H1 (cell line): ENCODE measurements at regions not wholly inside any gene's neighbourhood (a gene's known extent, or its start where the extent isn't known, plus 50 kb on each side); places are given as distances from the start of the nearest gene placed in this dataset.

Experiments used
- CTCF ChIA-PET: fragments of 300-600 bp; sonication (Branson Sonifier 250); formaldehyde crosslinking; loops from one replicate; lab custom pipeline; 2021; ENCODE audit not compliant: partially characterized antibody; lab: Charles Lee
- POLR2A ChIA-PET: fragments of 300-600 bp; sonication (Branson Sonifier 250); formaldehyde crosslinking; loops from one replicate; lab custom pipeline; 2021; ENCODE audit warnings: inconsistent platforms; ENCODE audit not compliant: partially characterized antibody; lab: Charles Lee
- DNase-seq, 2 experiments: peaks; one replicate each; pipeline versions ENCODE4 v3.0.0 to v3.0.0-alpha.2; 2010 to 2022; ENCODE audit warnings: low spot score in 2 of 2, low read depth in 1 of 2, mixed read lengths in 1 of 2
- FAIRE-seq: peaks from 2 replicates; lab custom pipeline; 2011; peaks lifted over from hg19 to GRCh38; lab: Jason Lieb, UNC
- H2AFZ ChIP-seq: 2 replicates; pipeline ENCODE4 v1.8.1; 2012; ENCODE audit warnings: low read length, inconsistent platforms
- H2AK5ac ChIP-seq: 2 replicates; pipeline ENCODE4 v1.6.1; 2013; ENCODE audit warnings: low read depth, low read length
- H2BK120ac ChIP-seq: replicated peaks from 2 replicates; pipeline ENCODE3; 2013; ENCODE audit warnings: low read depth, low read length, inconsistent platforms
- H2BK12ac ChIP-seq: 2 replicates; pipeline ENCODE4 v1.6.1; 2013; ENCODE audit warnings: low read depth, low read length
- H2BK15ac ChIP-seq: 2 replicates; pipeline ENCODE4 v1.6.1; 2013; ENCODE audit warnings: low read length
- H2BK20ac ChIP-seq: 2 replicates; pipeline ENCODE4 v1.6.1; 2013; ENCODE audit warnings: low read length
- H2BK5ac ChIP-seq: 2 replicates; pipeline ENCODE4 v1.6.1; 2013; ENCODE audit warnings: low read depth, low read length
- H3K14ac ChIP-seq: 2 replicates; pipeline ENCODE4 v1.6.1; 2013; ENCODE audit warnings: inconsistent platforms; ENCODE audit not compliant: insufficient read length
- H3K18ac ChIP-seq: 2 replicates; pipeline ENCODE4 v1.6.1; 2013; ENCODE audit warnings: low read length; ENCODE audit errors: extremely low read depth
- H3K23ac ChIP-seq: 2 replicates; pipeline ENCODE4 v1.6.1; 2013; ENCODE audit warnings: inconsistent platforms; ENCODE audit not compliant: insufficient read length
- H3K23me2 ChIP-seq: 2 replicates; pipeline ENCODE4 v1.6.1; 2013; ENCODE audit warnings: low read depth, low read length
- H3K27ac ChIP-seq: 2 replicates; pipeline ENCODE4 v1.6.1; 2011; ENCODE audit warnings: low read depth, low read length, inconsistent platforms
- H3K27me3 ChIP-seq, 4 experiments: replicated peaks in 1 of 4; 1 replicate in 1 of 4; 2 replicates in 3 of 4; pipeline versions ENCODE4 v1.6.1 to v1.8.1; 2011 to 2013; ENCODE audit warnings: low read length in 3 of 4, mild to moderate bottlenecking in 3 of 4, inconsistent platforms in 2 of 4, mixed read lengths in 2 of 4, moderate library complexity in 1 of 4; ENCODE audit not compliant: control insufficient read depth in 3 of 4, insufficient read depth in 3 of 4; ENCODE audit errors: extremely low read depth in 1 of 4
- H3K36me3 ChIP-seq, 4 experiments: 2 replicates each; pipeline versions ENCODE4 v1.6.1 to v1.8.1; 2011 to 2013; ENCODE audit warnings: mild to moderate bottlenecking in 4 of 4, low read length in 3 of 4, moderate library complexity in 2 of 4, control low read depth in 1 of 4, inconsistent platforms in 1 of 4; ENCODE audit not compliant: insufficient read depth in 4 of 4, control insufficient read depth in 2 of 4
- H3K4ac ChIP-seq: replicated peaks from 2 replicates; pipeline ENCODE3; 2013; ENCODE audit warnings: low read length, low read depth, mixed read lengths, inconsistent platforms; ENCODE audit not compliant: insufficient read length
- H3K4me1 ChIP-seq, 4 experiments: replicated peaks in 1 of 4; 1 replicate in 1 of 4; 2 replicates in 3 of 4; pipeline versions ENCODE4 v1.6.1 to v1.8.1; 2011 to 2013; ENCODE audit warnings: low read length in 3 of 4, inconsistent platforms in 2 of 4, mixed read lengths in 1 of 4; ENCODE audit not compliant: insufficient read depth in 4 of 4, control insufficient read depth in 3 of 4
- H3K4me2 ChIP-seq, 2 experiments: 2 replicates each; pipeline versions ENCODE4 v1.6.1 to v1.8.1; 2011 to 2013; ENCODE audit warnings: low read depth in 2 of 2, low read length in 2 of 2, control low read depth in 1 of 2, inconsistent platforms in 1 of 2, mild to moderate bottlenecking in 1 of 2; ENCODE audit not compliant: insufficient read depth in 1 of 2
- H3K4me3 ChIP-seq, 4 experiments: fragments of 200-600, 300-600 bp in 1 of 4; sonication (generic), shearing (Covaris generic), sonication (Bioruptor Twin) in 1 of 4; 2 replicates each; pipeline versions ENCODE4 v1.5.1 to v1.8.1; 2011 to 2016; ENCODE audit warnings: low read length in 4 of 4, low read depth in 3 of 4, control low read depth in 2 of 4, inconsistent platforms in 2 of 4, mild to moderate bottlenecking in 2 of 4, mixed read lengths in 1 of 4, moderate library complexity in 1 of 4; ENCODE audit not compliant: insufficient read depth in 2 of 4; ENCODE audit errors: extremely low read depth in 1 of 4
- H3K56ac ChIP-seq: replicated peaks from 2 replicates; pipeline ENCODE3; 2013; ENCODE audit warnings: low read depth, mild to moderate bottlenecking, mixed read lengths, low read length, inconsistent platforms; ENCODE audit not compliant: insufficient read length
- H3K79me1 ChIP-seq: 2 replicates; pipeline ENCODE4 v1.6.1; 2013; ENCODE audit warnings: low read depth, low read length, control low read depth
- H3K79me2 ChIP-seq, 2 experiments: 2 replicates each; pipeline versions ENCODE4 v1.6.1 to v1.8.1; 2012 to 2013; ENCODE audit warnings: low read length in 2 of 2, mild to moderate bottlenecking in 2 of 2, inconsistent platforms in 1 of 2; ENCODE audit not compliant: insufficient read depth in 2 of 2, control insufficient read depth in 1 of 2
- H3K9ac ChIP-seq, 4 experiments: replicated peaks in 1 of 4; 1 replicate in 1 of 4; 2 replicates in 3 of 4; pipeline versions ENCODE4 v1.6.1 to v1.8.1; 2011 to 2013; ENCODE audit warnings: low read depth in 3 of 4, low read length in 3 of 4, control low read depth in 2 of 4, mild to moderate bottlenecking in 2 of 4, moderate library complexity in 2 of 4, inconsistent platforms in 1 of 4; ENCODE audit errors: extremely low read depth in 1 of 4
- H3K9me3 ChIP-seq, 2 experiments: 2 replicates each; pipeline versions ENCODE4 v1.6.1 to v1.8.1; 2012 to 2013; ENCODE audit warnings: mild to moderate bottlenecking in 2 of 2, moderate library complexity in 2 of 2, control low read depth in 1 of 2, inconsistent platforms in 1 of 2, low read depth in 1 of 2, low read length in 1 of 2, mixed read lengths in 1 of 2; ENCODE audit not compliant: insufficient read depth in 2 of 2
- H4K20me1 ChIP-seq, 2 experiments: replicated peaks in 1 of 2; 2 replicates each; pipeline versions ENCODE3 to v1.8.1; 2011 to 2013; ENCODE audit warnings: inconsistent platforms in 2 of 2, low read length in 2 of 2, mild to moderate bottlenecking in 1 of 2; ENCODE audit not compliant: insufficient read depth in 2 of 2, control insufficient read depth in 1 of 2
- H4K5ac ChIP-seq: 2 replicates; pipeline ENCODE4 v1.6.1; 2013; ENCODE audit warnings: low read length, low read depth, mixed read lengths, inconsistent platforms; ENCODE audit not compliant: insufficient read length
- H4K8ac ChIP-seq: 2 replicates; pipeline ENCODE4 v1.8.0; 2013; ENCODE audit warnings: mild to moderate bottlenecking, moderate library complexity, low read length, inconsistent platforms; ENCODE audit not compliant: insufficient read depth; ENCODE audit errors: extremely low read depth
- H4K91ac ChIP-seq: replicated peaks from 2 replicates; pipeline ENCODE3; 2013; ENCODE audit warnings: low read length, mixed read lengths, inconsistent platforms; ENCODE audit not compliant: insufficient read length
- CREB1 ChIP-seq: IDR thresholded peaks from 2 replicates; pipeline ENCODE4 v1.6.1; 2012; ENCODE audit warnings: inconsistent platforms
- FOSL1 ChIP-seq: IDR thresholded peaks from 2 replicates; pipeline ENCODE4 v1.6.1; 2011; ENCODE audit warnings: mild to moderate bottlenecking, low read depth, low read length, moderate library complexity; ENCODE audit not compliant: insufficient read depth
- HDAC6 ChIP-seq: IDR thresholded peaks from one replicate; pipeline ENCODE4 v1.7.1; 2012; ENCODE audit warnings: low read depth, mild to moderate bottlenecking, inconsistent platforms, low read length, moderate library complexity
- JUN ChIP-seq: IDR thresholded peaks from 2 replicates; pipeline ENCODE4 v1.6.1; 2011; ENCODE audit warnings: low read depth, mild to moderate bottlenecking, improper control_type of control experiment, low read length
- KDM5A ChIP-seq: fragments of 200-600 bp; IDR thresholded peaks from 2 replicates; pipeline ENCODE4 v1.7.1; 2012; ENCODE audit warnings: mild to moderate bottlenecking, low read length, inconsistent platforms, mixed read lengths
- RAD21 ChIP-seq, 2 experiments: IDR thresholded peaks in 1 of 2; conservative IDR thresholded peaks in 1 of 2; 2 replicates each; pipeline ENCODE4 v1.6.1; 2011; ENCODE audit warnings: low read depth in 2 of 2, low read length in 2 of 2, improper control_type of control experiment in 1 of 2, inconsistent platforms in 1 of 2, mild to moderate bottlenecking in 1 of 2, moderate library complexity in 1 of 2
- RBBP5 ChIP-seq: IDR thresholded peaks from 2 replicates; pipeline ENCODE4 v1.7.1; 2012; ENCODE audit warnings: low read depth, mild to moderate bottlenecking, inconsistent platforms, low read length, moderate library complexity, borderline replicate concordance
- RFX5 ChIP-seq: IDR thresholded peaks from 2 replicates; pipeline ENCODE4 v1.6.1; 2011; ENCODE audit warnings: low read depth, low read length, improper control_type of control experiment, borderline replicate concordance
- SIN3A ChIP-seq, 2 experiments: IDR thresholded peaks in 1 of 2; conservative IDR thresholded peaks in 1 of 2; 2 replicates each; pipeline ENCODE4 v1.6.1; 2011 to 2012; ENCODE audit warnings: low read length in 2 of 2, improper control_type of control experiment in 1 of 2, low read depth in 1 of 2, mild to moderate bottlenecking in 1 of 2
- SP2 ChIP-seq: IDR thresholded peaks from 2 replicates; pipeline ENCODE4 v1.6.1; 2012; ENCODE audit warnings: mild to moderate bottlenecking, low read length, inconsistent platforms
- SRF ChIP-seq: IDR thresholded peaks from 2 replicates; pipeline ENCODE4 v1.6.1; 2011; ENCODE audit warnings: mild to moderate bottlenecking, low read depth, low read length, moderate library complexity
- SUZ12 ChIP-seq: fragments of 200-600 bp; sonication (generic); IDR thresholded peaks from 2 replicates; pipeline ENCODE4 v1.6.1; 2012; ENCODE audit warnings: mild to moderate bottlenecking, inconsistent platforms, low read length, moderate library complexity, mixed read lengths
- TAF7 ChIP-seq: optimal IDR thresholded peaks from 2 replicates; pipeline ENCODE3; 2011; ENCODE audit warnings: low read depth, mild to moderate bottlenecking, inconsistent platforms, low read length, moderate library complexity, borderline replicate concordance
- WGBS, 2 experiments: shearing (Covaris generic) in 1 of 2; methylation state at CpG; one replicate each; pipeline versions ENCODE4 v1.1.6 to v1.1.7; 2013 to 2015; ENCODE audit warnings: low lambda C conversion rate in 2 of 2, mixed read lengths in 2 of 2, inconsistent platforms in 1 of 2, low coverage in 1 of 2, missing lambda C conversion rate in 1 of 2; ENCODE audit not compliant: insufficient replicate concordance in 2 of 2, insufficient coverage in 1 of 2, insufficient read length in 1 of 2; ENCODE audit errors: extremely low coverage in 1 of 2, missing lambda C conversion rate in 1 of 2; 5-methylcytosine and 5-hydroxymethylcytosine counted together
- TF ChIP-seq, protein P1 (sequence below): IDR thresholded peaks from 2 replicates; pipeline ENCODE4 v1.6.1; 2012; ENCODE audit warnings: inconsistent platforms

GRCh38 chr1:34653110-34653509 lies 101.7 kb upstream of the GJB5 start:
- Histone ChIP-seq H3K9me3 (no peaks in the 10 kb centered on the region; a peak in 1 of 4 replicates), H3K4me2 (no peak overlapping the region; a peak in 1 of 4 replicates), H3K23ac (no peak overlapping the region), H3K4me1 (peaks cover 6 to 28% (median 20%) of the 10 kb centered on the region in 4 experiments), H2BK12ac (no peak overlapping the region), H3K9ac (no peak overlapping the region), H2BK5ac (no peak overlapping the region), H3K4me3 (no peak overlapping the region), H3K14ac (no peak overlapping the region), H3K56ac (no peak overlapping the region), H4K5ac (no peak overlapping the region), H3K23me2 (no peaks in the 10 kb centered on the region), H2AFZ (no peak overlapping the region), H3K79me2 (no peaks in the 10 kb centered on the region), H4K20me1 (no peaks in the 10 kb centered on the region), H3K27me3 (no peaks in the 10 kb centered on the region), H2BK120ac (no peak overlapping the region), H4K8ac (no peak overlapping the region), H2BK15ac (no peak overlapping the region), H3K36me3 (no peaks in the 10 kb centered on the region), H2BK20ac (no peak overlapping the region), H4K91ac (no peak overlapping the region), H3K27ac (no peak overlapping the region), H2AK5ac (no peak overlapping the region), H3K79me1 (no peaks in the 10 kb centered on the region), H3K18ac (no peak overlapping the region), H3K4ac (no peak overlapping the region)
- FAIRE-seq: no peak
- WGBS, 2 experiments: 90% methylated on average over 7 of the region's 7 CpGs; no CpG with 5 or more reads in 1 of the 2 experiments
- DNase-seq: no peak
- CTCF ChIA-PET: interaction anchor here (0.5 to 1.7 kb wide), 5 partner anchors 9 to 91 kb away, joined by 3 to 4 read pairs (median 3); no protein-coding TSS in a partner anchor
- POLR2A ChIA-PET: no interaction called here
- TF ChIP-seq KDM5A (no peak), SP2 (no peak), RAD21 (IDR thresholded peaks at IDR 0.05 in 1 of 2, conservative IDR thresholded peaks at IDR 0.05 in 1 of 2; ENCODE audit: low read depth in 2 of 2, low read length in 2 of 2) (no peak), SUZ12 (no peak), RFX5 (no peak), RBBP5 (no peak), CREB1 (no peak), HDAC6 (no peak), TAF7 (no peak), JUN (no peak), FOSL1 (no peak), SIN3A (conservative IDR thresholded peaks at IDR 0.05 in 1 of 2, IDR thresholded peaks at IDR 0.05 in 1 of 2; ENCODE audit: low read depth in 1 of 2, low read length in 2 of 2) (no peak), SRF (no peak)
- TF ChIP-seq, protein P1, sequence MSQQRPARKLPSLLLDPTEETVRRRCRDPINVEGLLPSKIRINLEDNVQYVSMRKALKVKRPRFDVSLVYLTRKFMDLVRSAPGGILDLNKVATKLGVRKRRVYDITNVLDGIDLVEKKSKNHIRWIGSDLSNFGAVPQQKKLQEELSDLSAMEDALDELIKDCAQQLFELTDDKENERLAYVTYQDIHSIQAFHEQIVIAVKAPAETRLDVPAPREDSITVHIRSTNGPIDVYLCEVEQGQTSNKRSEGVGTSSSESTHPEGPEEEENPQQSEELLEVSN: no peak
